HG03558 (cell line): ENCODE measurements at regions not wholly inside any gene's neighbourhood (a gene's known extent, or its start where the extent isn't known, plus 50 kb on each side); places are given as distances from the start of the nearest gene placed in this dataset.
"Not testable (repeated sequence)": the region's sequence is repeated elsewhere in the genome, so short reads cannot be mapped to it uniquely, and the experiment has no call there.

Source experiments
- ATAC-seq: cut with Tn5 transposase; IDR thresholded peaks from one replicate; pipeline ENCODE4 v1.9.1; 2021; ENCODE audit warnings: moderate number of reproducible peaks; ENCODE audit not compliant: unreplicated experiment; ENCODE audit errors: extremely low read depth

- no peak for ATAC-seq
Observed at GRCh38 chr2:43152186-43152585, 74.2 kb downstream of the ZFP36L2 start.

- ATAC-seq: no peak
Observed at GRCh38 chr2:43149482-43150107, 76.8 kb downstream of the ZFP36L2 start.

GRCh38 chr2:43146083-43146482 is 80.3 kb downstream of the ZFP36L2 start:
- ATAC-seq: no peak

GRCh38 chr2:43144263-43144662 is 82.1 kb downstream of the ZFP36L2 start:
- no peak for ATAC-seq

- ATAC-seq: no peak
Observed at GRCh38 chr2:43143756-43144155, 82.7 kb downstream of the ZFP36L2 start.

GRCh38 chr2:43142921-43143438 is 83.4 kb downstream of the ZFP36L2 start:
- ATAC-seq: no peak

GRCh38 chr2:43141636-43142151 is 84.7 kb downstream of the ZFP36L2 start:
- not testable (repeated sequence) for ATAC-seq

GRCh38 chr2:43139996-43140621 is 86.3 kb downstream of the ZFP36L2 start:
- ATAC-seq: no peak

- no peak for ATAC-seq
Observed at GRCh38 chr2:43139501-43139900, 86.9 kb downstream of the ZFP36L2 start.

GRCh38 chr2:43138441-43138840 is 88.0 kb downstream of the ZFP36L2 start:
- ATAC-seq: no peak

- ATAC-seq: no peak
Observed at GRCh38 chr2:43136876-43137275, 89.5 kb downstream of the ZFP36L2 start.

GRCh38 chr2:43136011-43136799 is 90.2 kb downstream of the ZFP36L2 start:
- ATAC-seq: no peak

- no peak for ATAC-seq
Observed at GRCh38 chr2:43135583-43135982, 90.8 kb downstream of the ZFP36L2 start.

- ATAC-seq: no peak
Observed at GRCh38 chr2:43134571-43134889, 91.9 kb downstream of the ZFP36L2 start.

- ATAC-seq: no peak
Observed at GRCh38 chr2:43133708-43134570, 92.5 kb downstream of the ZFP36L2 start.

GRCh38 chr2:43133336-43133707 is 93.1 kb downstream of the ZFP36L2 start:
- no peak for ATAC-seq

GRCh38 chr2:43132683-43133301 is 93.6 kb downstream of the ZFP36L2 start:
- no peak for ATAC-seq

GRCh38 chr2:43131890-43132682 is 94.3 kb downstream of the ZFP36L2 start:
- ATAC-seq: no peak
